Neural crest cell (in vitro differentiated cells): ENCODE measurements at regions not wholly inside any gene's neighbourhood (a gene's known extent, or its start where the extent isn't known, plus 50 kb on each side); places are given as distances from the start of the nearest gene placed in this dataset.
"Not testable (repeated sequence)": the region's sequence is repeated elsewhere in the genome, so short reads cannot be mapped to it uniquely, and the experiment has no call there.

Experiments
- DNase-seq: peaks from one replicate; pipeline ENCODE4 v3.0.0; 2021; ENCODE audit warnings: low read depth, mixed read lengths, low spot score
- H3K27ac Mint-ChIP-seq: one replicate; pipeline ENCODE4 v1.8.0; 2021; ENCODE audit warnings: mild to moderate bottlenecking, mixed read lengths; ENCODE audit not compliant: unreplicated experiment
- H3K27me3 Mint-ChIP-seq: 2 replicates; pipeline ENCODE4 v1.8.0; 2021; ENCODE audit warnings: low read depth, mild to moderate bottlenecking, mixed read lengths
- H3K36me3 Mint-ChIP-seq: 2 replicates; pipeline ENCODE4 v1.8.0; 2021; ENCODE audit warnings: low read depth, mild to moderate bottlenecking, mixed read lengths
- H3K4me1 Mint-ChIP-seq: 2 replicates; pipeline ENCODE4 v1.8.0; 2021; ENCODE audit warnings: mixed read lengths
- H3K4me3 Mint-ChIP-seq: one replicate; pipeline ENCODE4 v1.8.0; 2021; ENCODE audit warnings: mild to moderate bottlenecking, mixed read lengths
- H3K9me3 Mint-ChIP-seq: 2 replicates; pipeline ENCODE4 v1.8.0; 2021; ENCODE audit warnings: mixed read lengths
- TF ChIP-seq, protein P1 (sequence below): fragments of 200-600 bp; sonication (generic); conservative IDR thresholded peaks from 2 replicates; pipeline ENCODE4 v1.5.0; 2021; ENCODE audit warnings: antibody characterized with exemption, mild to moderate bottlenecking

DNA sequence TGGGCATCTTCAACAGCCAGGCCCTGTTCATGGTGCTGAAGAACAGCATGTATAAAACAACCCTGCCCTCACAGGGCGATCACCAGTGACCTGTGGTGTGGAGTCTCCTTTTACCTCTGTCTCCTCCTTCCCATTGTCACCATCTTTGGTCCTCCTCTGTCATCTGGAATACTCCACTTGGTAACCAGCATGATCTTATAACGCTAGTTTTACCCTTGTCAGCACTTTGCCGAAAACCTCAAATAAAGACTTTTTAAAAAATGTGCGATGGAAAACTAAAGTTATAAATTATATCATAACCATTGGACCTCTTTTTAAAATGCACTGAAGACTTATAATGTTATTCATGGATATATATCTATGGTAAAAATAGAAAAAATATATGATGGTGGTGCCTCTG, 945.2 kb upstream of the DEFB115 start:
- H3K4me3 Mint-ChIP-seq, H3K4me1 Mint-ChIP-seq, H3K9me3 Mint-ChIP-seq, DNase-seq, H3K36me3 Mint-ChIP-seq, H3K27ac Mint-ChIP-seq, H3K27me3 Mint-ChIP-seq: not testable (repeated sequence)

DNA sequence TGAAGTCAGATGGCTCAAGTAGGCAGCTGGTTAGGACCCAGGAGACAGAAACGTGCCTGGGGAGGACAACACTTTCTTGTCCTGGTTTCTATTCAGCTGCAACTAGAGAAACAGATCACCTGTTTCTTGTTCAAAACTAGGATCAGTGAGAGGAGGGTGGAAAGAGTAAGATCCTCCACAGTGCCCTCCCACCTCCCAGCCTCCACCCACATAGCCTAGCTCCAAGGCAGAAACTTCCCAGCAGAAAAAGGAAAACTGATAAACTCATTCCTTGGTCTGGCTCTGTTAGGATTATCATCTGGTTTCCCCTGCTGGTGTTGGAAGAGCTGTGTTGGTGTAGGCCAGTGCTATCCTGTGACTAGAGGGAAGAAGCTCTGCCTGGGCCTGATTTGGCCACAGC, 943.8 kb upstream of the DEFB115 start:
- H3K27me3 Mint-ChIP-seq, H3K4me1 Mint-ChIP-seq, H3K27ac Mint-ChIP-seq, H3K36me3 Mint-ChIP-seq, H3K4me3 Mint-ChIP-seq, H3K9me3 Mint-ChIP-seq, DNase-seq: not testable (repeated sequence)

DNA sequence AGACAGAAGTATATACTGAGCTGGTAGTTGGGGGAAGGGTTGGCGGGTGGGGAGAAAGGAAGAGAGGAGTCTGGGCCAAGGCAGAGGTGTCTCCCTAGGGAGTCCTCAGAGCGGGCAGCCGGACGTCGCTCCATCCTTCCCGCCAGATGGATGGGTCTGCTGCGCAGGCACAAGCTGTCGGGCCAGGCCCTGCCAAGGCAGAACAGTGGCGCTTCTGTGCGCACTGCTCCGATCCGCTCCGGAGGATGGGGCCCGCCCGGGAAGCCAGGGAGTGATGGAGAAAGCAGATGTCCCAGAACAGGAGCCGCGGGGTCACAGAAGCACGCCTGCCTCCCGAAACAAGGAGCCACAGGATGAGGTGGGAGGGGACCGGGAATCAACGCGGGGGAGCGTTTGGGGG, 941.4 kb upstream of the DEFB115 start:
- not testable (repeated sequence) for H3K9me3 Mint-ChIP-seq, DNase-seq, H3K27me3 Mint-ChIP-seq, H3K27ac Mint-ChIP-seq, H3K4me1 Mint-ChIP-seq, H3K36me3 Mint-ChIP-seq, H3K4me3 Mint-ChIP-seq

DNA sequence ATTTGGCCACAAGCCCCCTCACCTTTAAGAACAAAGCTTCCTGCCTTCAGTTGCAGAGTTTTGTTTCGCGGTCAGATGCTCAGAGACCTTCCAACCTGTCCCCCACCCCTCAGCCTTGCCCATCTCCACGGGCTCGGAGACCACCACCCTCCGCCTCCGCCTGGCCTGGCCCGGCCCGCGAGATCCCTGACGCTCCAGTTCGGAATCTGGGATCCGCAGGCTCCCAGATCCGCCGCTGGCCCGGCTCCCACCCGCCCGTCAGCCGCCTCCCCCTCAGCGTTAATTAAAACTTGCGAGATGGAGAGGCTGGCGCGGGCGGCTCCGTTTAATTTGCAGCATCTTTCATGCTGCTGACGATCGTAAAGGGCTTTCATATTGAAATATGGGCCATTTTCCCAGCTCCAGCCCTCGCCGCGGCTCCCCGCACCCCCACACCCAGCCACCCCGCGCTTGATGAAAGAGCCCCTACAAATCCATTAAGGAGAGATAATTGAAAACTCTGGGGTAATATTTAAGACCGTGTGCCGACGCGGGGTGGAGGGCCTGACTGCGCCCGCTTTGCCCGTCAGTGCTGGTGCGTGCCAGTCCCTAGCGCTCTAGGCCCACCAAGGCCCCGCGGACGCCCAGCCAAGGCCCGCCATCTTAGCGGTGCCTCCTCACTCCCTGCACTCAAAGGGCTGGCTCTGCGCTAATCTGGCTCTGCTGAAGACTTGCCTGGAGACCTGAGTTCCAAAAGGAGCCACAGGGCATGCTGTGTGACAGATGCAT, 940.7 kb upstream of the DEFB115 start:
- not testable (repeated sequence) for H3K27me3 Mint-ChIP-seq, H3K4me1 Mint-ChIP-seq, H3K9me3 Mint-ChIP-seq, H3K4me3 Mint-ChIP-seq, H3K36me3 Mint-ChIP-seq, H3K27ac Mint-ChIP-seq, DNase-seq

DNA sequence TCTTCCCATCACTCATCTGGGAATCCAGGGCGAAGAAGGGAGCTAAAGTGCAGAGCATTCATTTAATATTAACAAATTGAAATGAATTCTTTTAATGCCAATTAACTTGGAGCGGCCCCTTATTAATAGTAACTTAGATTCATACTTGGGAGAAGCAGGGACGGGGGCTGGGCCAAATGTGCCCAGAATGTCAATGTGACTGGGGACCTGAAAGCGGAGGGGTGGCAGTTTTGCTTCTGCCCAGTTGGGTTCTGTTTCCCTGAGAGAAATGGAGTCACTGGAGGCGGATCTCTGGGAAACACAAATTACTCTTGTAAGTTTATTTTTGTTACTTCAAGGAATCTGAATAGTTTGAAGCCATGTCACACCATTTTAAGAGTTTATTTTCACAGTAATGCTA, 923.7 kb upstream of the DEFB115 start:
- H3K4me3 Mint-ChIP-seq, H3K36me3 Mint-ChIP-seq, DNase-seq, H3K4me1 Mint-ChIP-seq, H3K27ac Mint-ChIP-seq, H3K27me3 Mint-ChIP-seq: not testable (repeated sequence)
- peaks cover 12% of the 10 kb centered on the region for H3K9me3 Mint-ChIP-seq

DNA sequence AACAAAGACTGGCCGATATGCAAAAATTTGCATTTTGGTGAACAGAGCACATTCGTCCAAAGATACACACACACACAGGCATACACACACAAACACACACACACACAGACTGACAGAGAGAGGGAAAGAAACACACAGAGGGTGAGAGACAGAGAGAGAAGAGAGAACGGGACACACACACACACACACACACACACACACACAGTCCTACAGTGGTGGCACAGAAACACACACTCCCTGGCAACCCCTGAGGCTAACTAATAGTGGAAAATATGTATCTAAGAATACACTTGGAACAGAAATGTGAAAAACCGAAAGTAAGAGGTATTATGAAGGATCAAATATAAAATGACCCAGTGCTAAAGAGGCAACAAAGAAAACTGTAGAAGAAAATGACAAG, 919.9 kb upstream of the DEFB115 start:
- DNase-seq, H3K4me1 Mint-ChIP-seq, H3K27ac Mint-ChIP-seq, H3K4me3 Mint-ChIP-seq, H3K27me3 Mint-ChIP-seq, H3K36me3 Mint-ChIP-seq, H3K9me3 Mint-ChIP-seq: not testable (repeated sequence)

DNA sequence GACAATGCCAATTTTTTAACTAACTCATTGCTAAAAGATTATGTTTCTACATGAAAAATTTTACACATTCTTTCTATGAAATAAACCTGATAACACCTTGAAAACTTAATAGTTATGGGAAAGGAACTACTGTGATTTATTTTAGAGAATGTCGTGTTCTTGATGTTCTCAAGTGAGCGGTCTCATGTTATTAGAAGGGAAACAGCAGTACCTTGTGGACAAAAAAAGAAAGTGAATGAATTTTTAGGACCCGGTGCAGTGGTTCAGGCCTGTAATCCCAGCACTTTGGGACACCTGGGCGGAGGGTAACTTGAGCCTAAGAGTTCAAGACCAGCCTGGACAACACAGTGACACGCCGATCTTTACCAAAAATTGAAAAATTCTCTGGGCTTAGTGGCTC, 908.5 kb upstream of the DEFB115 start:
- H3K4me3 Mint-ChIP-seq, H3K27ac Mint-ChIP-seq, DNase-seq, H3K4me1 Mint-ChIP-seq, H3K27me3 Mint-ChIP-seq, H3K9me3 Mint-ChIP-seq, H3K36me3 Mint-ChIP-seq: not testable (repeated sequence)

DNA sequence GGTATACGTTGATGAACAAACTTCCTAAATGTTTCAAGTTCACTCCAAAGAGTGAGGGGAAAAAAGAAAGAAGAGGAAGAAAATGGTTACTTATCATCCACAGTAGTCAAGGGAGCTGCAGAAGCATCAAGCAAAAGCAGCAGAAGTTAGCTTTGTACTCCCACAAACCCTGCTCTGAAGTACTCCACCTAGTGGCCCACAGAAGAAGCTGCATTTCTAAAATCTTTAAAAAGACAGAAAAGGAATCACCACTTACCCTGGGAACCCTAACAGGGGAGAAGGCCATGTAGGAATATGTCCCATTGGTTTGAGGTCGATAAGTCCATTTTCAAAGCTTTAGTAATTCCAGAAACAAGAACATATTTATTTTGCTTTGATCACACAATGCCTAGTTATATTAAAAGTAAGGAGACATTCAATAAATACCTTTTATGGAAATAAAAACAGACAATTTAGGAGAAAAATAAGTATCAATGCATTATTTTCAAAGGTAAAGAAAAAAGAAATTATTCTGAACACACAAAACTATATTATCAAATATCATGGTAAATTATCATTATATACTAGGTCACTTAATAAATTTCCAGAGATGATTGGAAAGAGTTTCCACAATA, 900.5 kb upstream of the DEFB115 start:
- not testable (repeated sequence) for H3K27ac Mint-ChIP-seq, H3K4me1 Mint-ChIP-seq, H3K27me3 Mint-ChIP-seq, H3K4me3 Mint-ChIP-seq, DNase-seq, H3K36me3 Mint-ChIP-seq, H3K9me3 Mint-ChIP-seq
- TF ChIP-seq, protein P1, sequence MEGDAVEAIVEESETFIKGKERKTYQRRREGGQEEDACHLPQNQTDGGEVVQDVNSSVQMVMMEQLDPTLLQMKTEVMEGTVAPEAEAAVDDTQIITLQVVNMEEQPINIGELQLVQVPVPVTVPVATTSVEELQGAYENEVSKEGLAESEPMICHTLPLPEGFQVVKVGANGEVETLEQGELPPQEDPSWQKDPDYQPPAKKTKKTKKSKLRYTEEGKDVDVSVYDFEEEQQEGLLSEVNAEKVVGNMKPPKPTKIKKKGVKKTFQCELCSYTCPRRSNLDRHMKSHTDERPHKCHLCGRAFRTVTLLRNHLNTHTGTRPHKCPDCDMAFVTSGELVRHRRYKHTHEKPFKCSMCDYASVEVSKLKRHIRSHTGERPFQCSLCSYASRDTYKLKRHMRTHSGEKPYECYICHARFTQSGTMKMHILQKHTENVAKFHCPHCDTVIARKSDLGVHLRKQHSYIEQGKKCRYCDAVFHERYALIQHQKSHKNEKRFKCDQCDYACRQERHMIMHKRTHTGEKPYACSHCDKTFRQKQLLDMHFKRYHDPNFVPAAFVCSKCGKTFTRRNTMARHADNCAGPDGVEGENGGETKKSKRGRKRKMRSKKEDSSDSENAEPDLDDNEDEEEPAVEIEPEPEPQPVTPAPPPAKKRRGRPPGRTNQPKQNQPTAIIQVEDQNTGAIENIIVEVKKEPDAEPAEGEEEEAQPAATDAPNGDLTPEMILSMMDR: peak; percentile 44

DNA sequence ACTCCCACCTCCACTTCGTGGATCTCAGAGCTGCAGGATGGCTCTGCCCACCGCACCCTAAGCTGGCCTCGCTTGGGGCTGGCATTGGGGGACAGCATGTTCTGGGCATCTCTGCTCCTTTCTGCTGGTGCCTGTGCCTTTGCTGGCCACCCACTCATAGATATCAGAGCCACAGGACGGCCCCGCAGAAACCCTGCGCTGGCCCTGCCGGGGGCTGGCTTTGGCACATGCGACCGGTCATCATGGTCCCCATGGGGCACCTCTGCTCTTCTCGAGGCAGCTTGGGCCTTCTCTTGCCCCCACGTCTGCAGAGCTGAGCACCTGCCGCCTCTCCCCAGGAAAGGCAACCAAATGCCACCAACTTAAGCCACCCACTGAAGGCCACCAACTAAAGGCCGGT, 895.7 kb upstream of the DEFB115 start:
- not testable (repeated sequence) for H3K4me1 Mint-ChIP-seq, H3K36me3 Mint-ChIP-seq, DNase-seq, H3K27ac Mint-ChIP-seq, H3K4me3 Mint-ChIP-seq, H3K27me3 Mint-ChIP-seq, H3K9me3 Mint-ChIP-seq

DNA sequence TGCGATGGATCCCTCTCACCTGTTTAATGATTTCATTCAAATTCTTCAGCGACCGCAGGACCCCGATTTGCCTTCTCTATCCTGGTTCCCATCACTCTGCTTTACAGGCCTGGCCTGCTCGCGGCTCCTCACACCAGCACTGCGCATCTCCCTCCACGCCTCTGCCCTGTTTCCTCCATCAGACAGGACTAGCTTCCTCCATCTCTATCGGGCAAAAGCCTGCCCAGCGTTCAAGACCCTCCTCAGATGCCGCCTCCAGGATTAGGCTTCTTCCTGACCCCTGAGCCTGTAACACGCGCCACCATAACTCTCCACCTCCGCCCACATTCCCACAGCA, 881.1 kb upstream of the DEFB115 start:
- not testable (repeated sequence) for H3K4me1 Mint-ChIP-seq
- Mint-ChIP-seq H3K27ac (peak overlapping the region; percentile 62), H3K9me3 (peaks cover 17% of the 10 kb centered on the region)

More for the DNA sequence above, 881.1 kb upstream of the DEFB115 start:
- DNase-seq, H3K4me3 Mint-ChIP-seq, H3K36me3 Mint-ChIP-seq, H3K27me3 Mint-ChIP-seq: not testable (repeated sequence)
